ENCODE measurements at regions not wholly inside any gene's neighbourhood (a gene's known extent, or its start where the extent isn't known, plus 50 kb on each side); places are given as distances from the start of the nearest gene placed in this dataset.

- TF ChIP-seq CTCF (IDR thresholded peaks at IDR 0.05; ENCODE audit: low read depth, low read length): no peak
- no peak for TF ChIP-seq EZH2phosphoT487 (IDR thresholded peaks at IDR 0.05; ENCODE audit: low read depth)
These were observed 113.1 kb upstream of the FANCL start for GRCh38 chr2:58354230-58354629.

All from OCI-LY3 (cell line).